PC-3 (cell line): ENCODE measurements at regions not wholly inside any gene's neighbourhood (a gene's known extent, or its start where the extent isn't known, plus 50 kb on each side); places are given as distances from the start of the nearest gene placed in this dataset.
"Not testable (repeated sequence)": the region's sequence is repeated elsewhere in the genome, so short reads cannot be mapped to it uniquely, and the experiment has no call there.

Source experiments
- ATAC-seq: fragments of 200-7000 bp; cut with Tn5 transposase; 2 replicates; pipeline ENCODE4 v1.9.1; 2020; ENCODE audit warnings: mild to moderate bottlenecking, moderate library complexity
- BruUV-seq: library from RNA; stranded (reverse); fragments of 400-500 nt; replicated peaks from 2 replicates; lab custom pipeline; 2021; lab: Mats Ljungman, UMichigan
- CTCF ChIA-PET: fragments of 300-600 bp; sonication (Branson Sonifier 250); formaldehyde crosslinking; loops from one replicate; lab custom pipeline; 2022; ENCODE audit warnings: antibody characterized with exemption; lab: Charles Lee
- POLR2A ChIA-PET: fragments of 300-600 bp; sonication (Branson Sonifier 250); formaldehyde crosslinking; loops from one replicate; lab custom pipeline; 2022; ENCODE audit warnings: antibody characterized with exemption; ENCODE audit not compliant: unreplicated experiment; lab: Charles Lee
- DNase-seq: peaks from one replicate; pipeline ENCODE4 v3.0.0-alpha.2; 2015
- H2AFZ ChIP-seq: fragments of 300-600 bp; sonication (generic); 2 replicates; pipeline ENCODE4 v1.6.0; 2016; ENCODE audit warnings: antibody characterized with exemption, low read length
- H3F3A ChIP-seq: fragments of 300-600 bp; sonication (generic); one replicate; pipeline ENCODE4 v1.6.0; 2017; ENCODE audit warnings: antibody characterized with exemption, low read length, control low read depth, mild to moderate bottlenecking; ENCODE audit not compliant: unreplicated experiment
- H3K27ac ChIP-seq: fragments of 300-600 bp; sonication (generic); 2 replicates; pipeline ENCODE4 v1.5.1; 2016; ENCODE audit warnings: mild to moderate bottlenecking, low read length
- H3K27me3 ChIP-seq: fragments of 300-600 bp; sonication (generic); 2 replicates; pipeline ENCODE4 v1.6.1; 2016; ENCODE audit warnings: low read length, mixed read lengths
- H3K36me3 ChIP-seq: fragments of 300-600 bp; sonication (generic); 2 replicates; pipeline ENCODE4 v1.6.1; 2016; ENCODE audit warnings: low read depth, mixed run types, low read length, mixed read lengths
- H3K4me1 ChIP-seq: fragments of 300-600 bp; sonication (generic); 2 replicates; pipeline ENCODE4 v1.5.1; 2016; ENCODE audit warnings: low read length; ENCODE audit not compliant: insufficient read depth
- H3K4me2 ChIP-seq: fragments of 300-600 bp; sonication (generic); 2 replicates; pipeline ENCODE4 v1.6.0; 2016; ENCODE audit warnings: low read length
- H3K4me3 ChIP-seq: fragments of 300-600 bp; sonication (generic); 2 replicates; pipeline ENCODE4 v1.5.1; 2016; ENCODE audit warnings: mild to moderate bottlenecking, low read length, mixed read lengths
- H3K79me2 ChIP-seq: fragments of 300-600 bp; sonication (generic); 2 replicates; pipeline ENCODE4 v1.6.1; 2017; ENCODE audit warnings: low read length, mixed read lengths
- H3K9ac ChIP-seq: fragments of 300-600 bp; sonication (generic); 2 replicates; pipeline ENCODE4 v1.6.0; 2016; ENCODE audit warnings: mild to moderate bottlenecking, low read length
- H3K9me2 ChIP-seq: fragments of 300-600 bp; sonication (generic); replicated peaks from 2 replicates; pipeline ENCODE4 v1.6.1; 2016; ENCODE audit warnings: mixed run types, low read length, mixed read lengths
- H3K9me3 ChIP-seq: fragments of 300-600 bp; sonication (generic); 2 replicates; pipeline ENCODE4 v1.6.1; 2016; ENCODE audit warnings: low read length, mixed read lengths
- H4K20me1 ChIP-seq: fragments of 300-600 bp; sonication (generic); 2 replicates; pipeline ENCODE4 v1.6.1; 2016; ENCODE audit warnings: low read length, mixed read lengths
- intact Hi-C: fragments of 100-400 bp; cut with micrococcal nuclease; formaldehyde crosslinking; loops from 2 replicates; pipeline ENCODE4 v1.9.0; 2023

GRCh38 chr10:46803082-46803481, 108.1 kb upstream of the PTPN20 start:
- H3K4me3 ChIP-seq, H3K4me2 ChIP-seq, H3K9ac ChIP-seq, DNase-seq, H3K27me3 ChIP-seq, H3F3A ChIP-seq, CTCF ChIA-PET, intact Hi-C loops, H3K36me3 ChIP-seq, ATAC-seq, H3K4me1 ChIP-seq, H3K9me3 ChIP-seq, BruUV-seq, POLR2A ChIA-PET, H3K9me2 ChIP-seq, H3K27ac ChIP-seq, H4K20me1 ChIP-seq, H3K79me2 ChIP-seq, H2AFZ ChIP-seq: not testable (repeated sequence)

- BruUV-seq, H3F3A ChIP-seq, H3K27ac ChIP-seq, H2AFZ ChIP-seq, H3K9me2 ChIP-seq, H3K79me2 ChIP-seq, H4K20me1 ChIP-seq, H3K9ac ChIP-seq, H3K36me3 ChIP-seq, H3K4me3 ChIP-seq, ATAC-seq, POLR2A ChIA-PET, DNase-seq, CTCF ChIA-PET, H3K27me3 ChIP-seq, H3K4me2 ChIP-seq, H3K9me3 ChIP-seq, intact Hi-C loops, H3K4me1 ChIP-seq: not testable (repeated sequence)
These were observed 101.0 kb upstream of the PTPN20 start for GRCh38 chr10:46810222-46810621.

- CTCF ChIA-PET, H3K9me3 ChIP-seq, BruUV-seq, intact Hi-C loops, H3K79me2 ChIP-seq, H3K36me3 ChIP-seq, ATAC-seq, DNase-seq, H3K4me1 ChIP-seq, H2AFZ ChIP-seq, H3K27ac ChIP-seq, H3K27me3 ChIP-seq, H3K9ac ChIP-seq, H3K9me2 ChIP-seq, H3F3A ChIP-seq, H4K20me1 ChIP-seq, POLR2A ChIA-PET, H3K4me3 ChIP-seq, H3K4me2 ChIP-seq: not testable (repeated sequence)
These were observed 95.1 kb upstream of the PTPN20 start for GRCh38 chr10:46816126-46816525.

DNA sequence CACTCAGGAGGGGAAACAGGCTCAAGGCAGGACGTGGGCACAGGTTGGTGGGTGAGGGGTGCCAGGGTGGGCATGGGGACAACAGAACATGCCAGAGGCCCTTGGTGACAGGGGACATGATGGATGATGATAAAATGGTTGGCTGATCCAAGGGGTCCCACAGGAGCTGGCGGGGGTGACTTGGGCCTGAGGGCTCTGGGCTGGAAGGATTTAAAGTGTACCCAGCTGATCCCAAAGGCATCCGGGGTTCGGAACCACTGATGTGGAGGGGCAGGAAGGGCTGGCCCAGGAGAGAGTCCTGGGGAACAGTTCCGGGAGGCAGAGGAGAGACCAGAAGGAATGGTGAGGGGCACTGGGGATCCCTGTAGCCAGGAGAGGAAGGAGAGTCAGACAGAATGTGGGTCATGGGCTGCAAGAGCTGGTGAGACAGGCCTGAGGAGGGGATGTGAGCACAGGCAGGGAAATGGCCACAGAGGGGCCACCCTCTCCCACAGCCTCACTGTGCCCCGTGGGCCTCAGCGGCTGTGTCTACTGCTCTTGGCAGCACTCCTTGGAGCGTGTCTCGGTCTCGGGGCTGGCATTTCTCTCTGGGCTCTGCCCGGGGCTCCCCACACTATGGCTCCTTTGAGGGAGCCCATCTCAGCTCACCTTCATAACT, 70.7 kb upstream of the PTPN20 start:
- ATAC-seq, result not testable (repeated sequence)

GRCh38 chr10:46841051-46841593, 70.1 kb upstream of the PTPN20 start:
- H3K4me1 ChIP-seq, H3K36me3 ChIP-seq, H3K9me2 ChIP-seq, H3K4me3 ChIP-seq, H3K27me3 ChIP-seq, CTCF ChIA-PET, H2AFZ ChIP-seq, ATAC-seq, BruUV-seq, H3K27ac ChIP-seq, H4K20me1 ChIP-seq, H3K4me2 ChIP-seq, intact Hi-C loops, H3K9ac ChIP-seq, DNase-seq, H3F3A ChIP-seq, H3K9me3 ChIP-seq, POLR2A ChIA-PET, H3K79me2 ChIP-seq: not testable (repeated sequence)

More for the DNA sequence above, 70.7 kb upstream of the PTPN20 start:
- H3K4me3 ChIP-seq, H2AFZ ChIP-seq, H3K27ac ChIP-seq, BruUV-seq, H3K9me3 ChIP-seq, H3K4me1 ChIP-seq, CTCF ChIA-PET, intact Hi-C loops, DNase-seq, POLR2A ChIA-PET, H3K36me3 ChIP-seq, H3K9me2 ChIP-seq, H3K4me2 ChIP-seq, H3K79me2 ChIP-seq, H3K27me3 ChIP-seq, H4K20me1 ChIP-seq, H3K9ac ChIP-seq, H3F3A ChIP-seq: not testable (repeated sequence)

DNA sequence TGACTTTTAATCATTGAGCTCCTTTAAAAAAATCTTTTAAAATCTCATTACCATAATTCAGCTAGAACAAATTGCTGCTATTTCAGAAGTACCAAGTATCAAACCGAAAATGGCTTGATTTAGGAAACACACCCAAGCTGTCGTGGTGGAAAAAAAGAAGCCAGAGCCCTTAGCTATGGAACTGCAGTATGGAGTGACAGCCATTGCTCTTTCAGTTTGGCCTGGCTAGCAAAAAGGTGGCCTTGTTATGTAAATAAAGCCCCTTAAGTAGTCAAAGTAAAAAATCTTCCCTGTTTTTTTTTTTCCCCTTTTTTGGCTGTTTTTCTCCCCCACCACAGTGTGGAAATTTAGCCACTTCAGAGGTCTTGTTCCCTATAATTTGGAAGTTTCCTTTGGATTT, 66.0 kb upstream of the PTPN20 start:
- H3F3A ChIP-seq, H3K9me2 ChIP-seq, CTCF ChIA-PET, H3K4me1 ChIP-seq, H2AFZ ChIP-seq, H3K4me2 ChIP-seq, DNase-seq, POLR2A ChIA-PET, H3K4me3 ChIP-seq, H3K27ac ChIP-seq, intact Hi-C loops, H3K9ac ChIP-seq, ATAC-seq, BruUV-seq, H3K27me3 ChIP-seq, H3K79me2 ChIP-seq, H3K9me3 ChIP-seq, H4K20me1 ChIP-seq, H3K36me3 ChIP-seq: not testable (repeated sequence)
